Adrenal gland (tissue), 9 donors: ENCODE measurements at regions not wholly inside any gene's neighbourhood (a gene's known extent, or its start where the extent isn't known, plus 50 kb on each side); places are given as distances from the start of the nearest gene placed in this dataset.

Experiments used
- DNase-seq, 7 donors: peaks; one replicate each; pipeline ENCODE4 v3.0.0-alpha.2; 2019 to 2020
- H3K27ac ChIP-seq, 5 donors: fragments of 200-600 bp; sonication (generic) in 4 of 5; 1 replicate in 3 of 5; 2 replicates in 2 of 5; pipeline versions ENCODE4 v1.5.1 to v1.8.0; 2016 to 2020; ENCODE audit warnings: mild to moderate bottlenecking in 1 of 5
- H3K27me3 ChIP-seq: fragments of 200-600 bp; 2 replicates; pipeline ENCODE4 v1.8.0; 2021
- H3K36me3 ChIP-seq, 2 donors: fragments of 200-600 bp; replicated peaks in 1 of 2; 1 replicate in 1 of 2; 2 replicates in 1 of 2; pipeline versions ENCODE4 v1.5.1 to v1.8.0; 2018 to 2022
- H3K4me1 ChIP-seq, 2 donors: fragments of 200-600 bp; replicated peaks in 1 of 2; 1 replicate in 1 of 2; 2 replicates in 1 of 2; pipeline versions ENCODE4 v1.5.1 to v1.8.0; 2018 to 2021
- H3K4me3 ChIP-seq, 4 donors: fragments of 200-600 bp; sonication (generic) in 3 of 4; one replicate each; pipeline ENCODE4 v1.5.1; 2016 to 2018
- H3K9me3 ChIP-seq, 3 donors: fragments of 200-600 bp; sonication (generic) in 1 of 3; replicated peaks in 1 of 3; 1 replicate in 2 of 3; 2 replicates in 1 of 3; pipeline versions ENCODE4 v1.5.1 to v1.8.0; 2016 to 2021
- CTCF ChIP-seq, 6 experiments: fragments of 450-650 bp in 4 of 6; fragments of 200-600 bp in 2 of 6; sonication (generic) in 1 of 6; IDR thresholded peaks; 1 replicate in 5 of 6; 2 replicates in 1 of 6; pipeline versions ENCODE4 v1.5.1 to v1.8.0; 2016 to 2021; ENCODE audit warnings: antibody characterized with exemption in 6 of 6, mild to moderate bottlenecking in 2 of 6, moderate library complexity in 1 of 6
- POLR2A ChIP-seq, 2 donors: fragments of 450-650 bp; IDR thresholded peaks; one replicate each; pipeline ENCODE4 v1.6.1; 2017; ENCODE audit warnings: antibody characterized with exemption in 2 of 2, mild to moderate bottlenecking in 2 of 2, moderate library complexity in 1 of 2
- WGBS, 4 donors: extraction: QIAGEN DNeasy Blood & Tissue Kit in 2 of 4; methylation state at CpG; one replicate each; pipeline versions ENCODE4 v1.1.5 to v1.1.7; 2013 to 2017; 5-methylcytosine and 5-hydroxymethylcytosine counted together
- intact Hi-C, 2 donors: fragments of 100-400 bp; cut with DNase I; formaldehyde crosslinking; loops; one replicate each; pipeline versions ENCODE4 v1.14.1 to v1.15.0; 2022 to 2023
- donor health status: healthy with polysubstance abuse.
- donor health status: Bipolar disorder and iron deficiency.
- donor health status: DM: yes; HTN: yes; CAD: no.
- donor health status: DM: no; HTN: no; CAD: no.
- donor health status: DM: no; HTN: no; CAD: no.

- DNase-seq = no peak
- H3K27me3 ChIP-seq = no peaks in the 10 kb centered on the region
- no peak overlapping the region for H3K4me3 ChIP-seq
- intact Hi-C loops = no loop called here
- H3K27ac ChIP-seq = no peak overlapping the region
- H3K4me1 ChIP-seq = peaks cover 0 to 5% of the 10 kb centered on the region in 2 donors
- H3K9me3 ChIP-seq = no peaks in the 10 kb centered on the region
- TF ChIP-seq CTCF (IDR thresholded peaks at IDR 0.05) (no peak), POLR2A (IDR thresholded peaks at IDR 0.05) (no peak)
- H3K36me3 ChIP-seq = no peaks in the 10 kb centered on the region
- 68 to 79% (median 75%) methylated on average over 4 of the region's 4 CpGs for WGBS, 4 donors
Measured at GRCh38 chr15:39499681-39500080, 81.2 kb upstream of the THBS1 start.

GRCh38 chr15:39501366-39502081 is 79.4 kb upstream of the THBS1 start:
- no peak for TF ChIP-seq CTCF (IDR thresholded peaks at IDR 0.05)
- TF ChIP-seq POLR2A (IDR thresholded peaks at IDR 0.05) = no peak
- DNase-seq = no peak
- H3K9me3 ChIP-seq = no peaks in the 10 kb centered on the region
- H3K36me3 ChIP-seq = no peaks in the 10 kb centered on the region
- no peak overlapping the region for H3K27ac ChIP-seq
- peaks cover 0 to under 1% of the 10 kb centered on the region in 2 donors for H3K4me1 ChIP-seq
- intact Hi-C loops = no loop called here
- H3K4me3 ChIP-seq = no peak overlapping the region
- WGBS, 4 donors = 83 to 93% (median 89%) methylated on average over 6 of the region's 6 CpGs
- no peaks in the 10 kb centered on the region for H3K27me3 ChIP-seq

- Histone ChIP-seq H3K9me3 (no peaks in the 10 kb centered on the region), H3K27me3 (no peaks in the 10 kb centered on the region), H3K4me1 (no peaks in the 10 kb centered on the region), H3K4me3 (no peak overlapping the region), H3K36me3 (no peaks in the 10 kb centered on the region), H3K27ac (no peak overlapping the region)
- DNase-seq = no peak
- 73 to 80% (median 78%) methylated on average over 2 to 4 of the region's 4 CpGs for WGBS, 4 donors
- TF ChIP-seq POLR2A (IDR thresholded peaks at IDR 0.05) (no peak), CTCF (IDR thresholded peaks at IDR 0.05) (no peak)
- intact Hi-C loops = no loop called here
Measured at GRCh38 chr15:39502082-39502447, 78.8 kb upstream of the THBS1 start.

- Histone ChIP-seq H3K4me3 (no peak overlapping the region), H3K27ac (no peak overlapping the region), H3K9me3 (no peaks in the 10 kb centered on the region), H3K36me3 (no peaks in the 10 kb centered on the region), H3K4me1 (no peaks in the 10 kb centered on the region), H3K27me3 (no peaks in the 10 kb centered on the region)
- no peak for TF ChIP-seq POLR2A (IDR thresholded peaks at IDR 0.05)
- no peak for TF ChIP-seq CTCF (IDR thresholded peaks at IDR 0.05)
- no peak for DNase-seq
- 58 to 86% (median 77%) methylated on average over 4 of the region's 4 CpGs for WGBS, 4 donors
- intact Hi-C loops = no loop called here
Measured at GRCh38 chr15:39502611-39503195, 78.2 kb upstream of the THBS1 start.
